ENCODE measurements at regions not wholly inside any gene's neighbourhood (a gene's known extent, or its start where the extent isn't known, plus 50 kb on each side); places are given as distances from the start of the nearest gene placed in this dataset.

DNA sequence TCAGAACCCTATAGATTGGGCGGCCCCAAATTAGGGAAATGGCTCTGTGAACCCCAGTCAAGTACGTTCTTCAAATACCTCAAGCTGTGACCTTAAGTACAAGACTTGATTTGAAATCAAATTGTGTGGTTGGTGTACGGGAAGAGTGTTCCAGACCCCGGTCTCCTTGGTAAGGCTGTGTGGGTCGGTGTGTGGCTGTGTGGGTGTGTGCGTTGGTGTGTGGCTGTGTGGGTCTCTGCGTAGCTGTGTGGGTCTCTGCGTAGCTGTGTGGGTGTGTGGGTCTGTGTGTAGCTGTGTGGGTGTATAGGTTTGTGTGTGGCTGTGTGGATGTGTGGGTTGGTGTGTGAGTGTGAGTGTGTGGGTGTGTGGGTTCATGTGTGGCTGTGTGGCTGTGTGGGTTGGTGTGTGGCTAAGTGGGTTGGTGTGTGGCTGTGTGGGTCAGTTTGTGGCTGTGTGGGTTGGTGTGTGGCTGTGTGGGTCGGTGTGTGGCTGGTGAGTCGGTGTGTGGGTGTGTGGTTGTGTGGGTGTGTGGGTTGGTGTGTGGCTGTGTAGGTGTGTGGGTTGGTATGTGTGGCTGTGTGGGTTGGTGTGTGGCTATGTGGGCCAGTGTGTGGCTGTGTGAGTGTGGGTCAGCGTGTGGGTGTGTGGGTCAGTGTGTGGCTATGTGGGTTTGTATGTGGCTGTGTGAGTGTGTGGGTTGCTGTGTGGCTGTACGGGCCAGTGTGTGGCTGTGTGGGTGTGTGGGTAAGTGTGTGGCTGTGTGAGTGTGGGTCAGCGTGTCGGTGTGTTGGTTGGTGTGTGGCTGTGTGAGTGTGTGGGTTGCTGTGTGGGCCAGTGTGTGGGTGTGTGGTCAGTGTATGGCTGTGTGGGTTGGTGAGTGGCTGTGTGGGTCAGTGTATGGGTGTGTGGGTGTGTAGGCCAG, 238.7 kb upstream of the ZFHX3 start:
- DNase-seq: no peak

DNA sequence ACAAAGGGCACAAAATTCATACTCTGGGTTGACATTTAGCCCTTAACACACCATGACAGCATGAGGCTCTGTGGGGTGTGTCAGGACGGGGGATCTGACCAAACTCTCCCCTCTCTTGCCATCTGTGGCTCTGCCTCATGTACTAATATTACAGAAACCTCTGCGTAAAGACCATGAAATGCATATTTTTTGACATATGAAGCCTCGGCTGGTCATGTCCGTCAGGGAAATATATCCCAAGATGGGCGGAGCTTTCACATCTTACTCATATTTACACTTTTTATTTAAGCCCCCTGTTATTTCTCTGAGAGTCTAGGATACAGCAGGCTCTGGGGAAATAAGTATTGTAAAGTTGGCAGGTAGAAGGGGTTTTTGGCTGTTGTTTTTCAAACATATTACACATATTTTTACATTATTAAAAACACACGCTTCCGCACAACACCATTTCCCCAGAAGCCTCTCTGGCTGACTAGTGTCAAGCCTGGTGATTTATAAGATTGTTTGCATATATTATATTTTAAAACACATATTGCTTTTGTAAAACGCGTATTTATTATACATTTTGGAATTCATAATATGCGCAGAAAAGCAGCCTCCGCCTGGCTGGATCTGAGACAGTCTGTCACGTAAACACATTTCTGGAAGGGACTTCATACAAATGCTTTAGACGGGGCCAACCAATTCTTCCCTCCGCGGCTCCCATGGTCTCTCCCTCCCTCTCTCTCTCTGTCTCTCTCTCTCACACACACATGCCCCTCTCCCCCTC, 237.7 kb upstream of the ZFHX3 start:
- DNase-seq: no peak

DNA sequence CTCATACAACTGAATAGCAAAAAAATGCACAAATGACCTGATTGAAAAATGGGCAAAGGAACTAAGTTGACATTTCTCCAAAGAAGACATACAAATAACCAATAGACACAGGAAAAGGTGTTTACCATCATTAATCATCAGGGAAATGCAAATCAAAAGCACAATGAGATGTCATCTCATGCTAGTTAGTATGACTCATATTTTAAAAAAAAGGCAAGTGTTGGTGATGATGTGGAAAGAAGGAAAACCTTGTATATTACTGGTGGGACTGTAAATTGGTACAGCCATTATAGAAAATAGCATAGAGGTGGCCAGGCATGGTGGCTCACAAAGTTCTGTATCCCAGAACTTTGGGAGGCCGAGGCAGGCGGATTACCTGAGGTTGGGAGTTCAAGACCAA, 232.5 kb upstream of the ZFHX3 start:
- DNase-seq: no peak

DNA sequence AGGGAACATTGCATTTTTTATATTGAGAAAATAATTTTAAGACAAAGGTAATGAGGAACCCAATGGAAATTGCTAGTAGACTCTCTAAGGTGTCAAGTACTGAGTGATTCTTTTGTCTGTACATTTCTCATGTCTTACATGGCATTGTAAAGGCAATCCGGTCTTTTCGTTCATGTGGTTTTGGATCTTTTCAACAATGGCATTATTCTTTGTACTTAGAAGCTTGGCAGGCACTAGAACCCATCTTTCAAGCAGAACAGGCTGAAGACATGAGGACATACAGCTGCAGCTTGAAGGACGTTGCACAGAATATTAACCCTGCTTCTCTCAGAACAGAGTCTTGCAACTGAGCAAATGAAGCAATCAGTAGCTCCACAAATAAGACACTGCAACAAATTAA, 231.5 kb upstream of the ZFHX3 start:
- DNase-seq: no peak

DNA sequence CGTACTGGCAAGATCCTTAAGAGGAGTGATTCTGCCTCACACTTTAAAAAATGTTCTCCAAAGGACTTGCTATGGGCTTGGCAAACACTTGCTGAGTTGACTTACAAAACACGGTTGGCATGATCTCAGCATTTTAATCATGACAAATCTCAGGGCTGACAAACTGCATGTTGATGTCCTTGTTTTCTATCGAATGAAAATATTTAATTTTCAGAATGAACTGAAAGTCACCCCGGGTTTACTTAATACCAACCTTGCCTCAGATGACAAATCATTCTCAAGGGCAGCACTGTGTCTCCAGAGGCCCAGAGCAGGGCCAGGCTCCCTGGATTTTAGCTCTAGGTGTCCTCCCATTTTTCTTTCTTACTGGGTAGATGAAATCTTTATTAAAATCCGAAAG, 229.1 kb upstream of the ZFHX3 start:
- no peak for DNase-seq

DNA sequence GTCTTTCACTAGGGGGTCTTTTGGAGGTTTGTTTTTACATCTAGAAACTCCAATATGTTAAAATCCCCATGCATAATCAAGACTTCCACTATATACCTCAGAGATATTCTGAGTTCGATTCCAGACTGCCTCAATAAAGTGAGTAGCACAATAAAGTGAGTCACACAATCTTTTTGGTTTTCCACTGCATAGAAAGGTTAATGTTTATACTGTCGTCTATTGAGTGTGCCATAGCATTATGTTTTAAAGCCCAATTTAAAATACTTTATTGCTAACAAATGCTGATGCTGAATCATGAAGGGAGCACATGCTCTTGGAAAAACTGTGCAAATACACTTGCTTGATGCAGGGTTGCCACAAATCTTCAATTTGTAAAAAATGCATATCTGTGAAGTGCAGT, 227.5 kb upstream of the ZFHX3 start:
- DNase-seq: no peak

DNA sequence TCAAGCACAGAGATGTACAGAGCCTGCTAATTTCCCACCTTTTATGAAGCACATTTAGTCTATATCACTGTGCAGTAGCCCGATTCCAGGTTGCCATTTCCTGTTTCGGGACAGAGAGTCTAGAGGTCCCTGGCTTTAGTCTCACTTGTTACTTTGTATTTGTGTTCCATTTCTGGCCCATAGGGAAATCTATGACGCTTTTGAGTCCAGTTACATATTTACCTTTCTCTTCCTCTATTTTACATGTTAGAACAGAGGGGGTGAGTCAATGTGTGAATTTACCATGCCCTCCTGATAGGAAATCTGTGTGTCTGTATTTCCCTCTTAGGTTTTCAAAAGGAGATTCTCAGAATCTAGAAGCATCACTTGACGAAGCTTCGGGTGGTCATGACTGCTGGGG, 227.1 kb upstream of the ZFHX3 start:
- no peak for DNase-seq

DNA sequence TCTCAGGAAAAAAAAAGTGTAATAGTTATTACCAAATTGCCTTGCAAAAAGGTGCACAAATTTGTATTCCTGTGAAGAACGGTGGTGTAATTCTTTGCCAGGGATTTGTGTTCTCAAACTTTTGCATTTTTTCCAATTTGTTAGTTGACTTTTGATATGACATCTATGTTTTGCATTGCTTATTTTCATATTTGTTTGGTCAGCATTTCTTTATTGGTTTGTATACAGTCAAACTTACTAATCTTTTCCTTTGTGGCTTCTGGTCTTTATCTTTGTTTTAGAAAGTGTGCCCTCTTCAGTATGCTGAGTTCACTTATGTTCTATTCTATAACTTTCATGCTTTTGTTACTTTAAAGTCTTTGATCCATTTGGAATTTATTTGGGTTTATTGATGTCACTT, 226.2 kb upstream of the ZFHX3 start:
- no peak for DNase-seq

DNA sequence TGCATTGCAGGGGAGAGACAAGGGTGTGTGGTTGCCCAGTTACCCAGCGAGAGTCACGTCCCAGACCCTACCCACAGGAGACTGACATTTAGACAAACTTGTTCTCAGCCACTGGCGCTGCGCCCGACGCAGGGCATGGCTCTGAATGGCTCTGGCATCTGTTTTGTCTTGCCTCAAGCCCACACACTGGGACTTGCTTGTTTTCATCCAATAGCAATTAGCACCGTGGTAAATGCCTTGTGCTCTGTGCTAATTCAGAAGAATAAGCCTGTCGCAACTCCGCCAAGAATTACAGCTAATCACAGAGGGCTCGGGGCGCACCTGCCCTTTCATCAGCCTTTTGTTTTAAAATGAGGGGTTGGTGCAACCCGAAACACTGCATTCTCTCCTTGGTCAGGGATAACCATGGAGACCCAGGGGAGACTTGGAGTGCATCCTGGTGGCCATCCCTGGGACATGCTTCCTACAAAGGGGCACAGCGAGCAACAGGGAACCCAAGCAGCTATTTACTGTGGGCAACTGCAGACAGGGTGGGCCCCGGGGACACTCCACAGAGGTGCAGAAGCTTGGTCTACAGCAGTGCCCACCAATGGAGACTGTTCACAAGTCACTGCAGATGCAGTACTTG, 220.6 kb upstream of the ZFHX3 start:
- DNase-seq: no peak

DNA sequence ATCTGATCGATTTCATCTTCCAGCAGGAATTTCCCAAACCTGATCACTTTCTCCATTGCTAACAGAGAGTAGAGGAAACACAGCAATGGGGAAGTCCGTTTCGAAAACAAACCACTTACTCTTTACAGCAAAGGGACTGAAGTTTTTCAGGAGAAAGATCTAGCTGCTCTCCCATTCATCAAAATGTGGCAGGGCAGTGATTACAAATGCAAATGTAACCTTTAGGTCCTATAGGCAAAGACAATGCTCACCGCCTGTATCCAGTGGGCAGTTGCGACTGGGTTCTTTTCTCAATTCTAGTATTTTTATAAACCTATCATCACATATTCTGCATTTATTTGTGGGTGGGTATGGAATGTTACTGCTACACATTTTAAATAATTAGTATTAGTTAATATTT, 218.0 kb upstream of the ZFHX3 start:
- no peak for DNase-seq

DNA sequence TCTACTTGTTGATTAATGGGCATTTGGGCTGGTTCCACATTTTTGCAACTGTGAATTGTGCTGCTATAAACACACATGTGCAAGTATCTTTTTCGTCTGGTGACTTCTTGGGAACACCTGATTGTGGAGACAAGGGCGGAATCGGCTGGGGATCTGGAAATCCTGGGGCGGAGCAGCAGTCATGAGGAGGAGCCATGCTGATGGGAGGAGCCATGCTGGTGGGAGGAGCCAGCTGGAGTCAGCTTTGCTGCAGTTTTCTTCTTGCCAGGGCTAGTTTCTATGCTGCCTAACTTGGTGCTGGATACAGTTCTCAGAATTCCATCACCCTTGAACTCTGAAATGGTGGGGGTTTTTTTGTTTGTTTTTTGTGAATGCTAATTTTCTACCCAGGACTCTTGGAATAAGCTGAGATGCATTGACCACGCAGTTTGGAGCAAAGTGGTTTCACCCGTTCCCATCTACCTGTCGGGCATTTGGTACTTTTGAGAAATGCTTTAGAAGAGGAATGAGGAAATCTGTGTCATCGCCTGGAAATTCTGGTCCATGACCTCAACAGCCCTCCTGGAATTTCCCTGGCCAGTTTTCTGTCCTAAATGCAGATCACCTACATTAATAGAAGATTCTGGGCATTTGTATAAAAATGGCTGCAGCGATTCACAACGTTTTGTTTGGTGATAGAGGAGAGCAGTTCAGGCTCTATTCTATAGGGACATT, 217.4 kb upstream of the ZFHX3 start:
- DNase-seq: no peak

DNA sequence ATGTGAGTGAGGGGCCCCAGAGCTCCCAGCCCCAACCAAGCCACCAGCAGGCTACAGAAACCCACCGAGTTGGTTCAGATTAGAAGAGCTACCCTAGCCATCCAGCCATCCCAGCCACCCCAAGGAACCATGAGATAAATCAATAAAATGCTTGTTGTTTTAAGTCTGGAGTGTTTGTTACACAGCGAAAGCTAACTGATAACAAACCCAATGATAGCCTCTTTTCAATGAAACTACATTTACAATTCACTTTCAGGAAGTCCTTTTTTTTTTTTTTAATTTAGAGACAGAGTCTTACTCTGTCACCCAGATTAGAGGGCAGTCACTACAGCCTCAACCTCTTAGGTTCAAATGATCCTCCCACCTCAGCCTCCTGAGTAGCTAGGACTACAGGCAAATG, 215.0 kb upstream of the ZFHX3 start:
- no peak for DNase-seq

DNA sequence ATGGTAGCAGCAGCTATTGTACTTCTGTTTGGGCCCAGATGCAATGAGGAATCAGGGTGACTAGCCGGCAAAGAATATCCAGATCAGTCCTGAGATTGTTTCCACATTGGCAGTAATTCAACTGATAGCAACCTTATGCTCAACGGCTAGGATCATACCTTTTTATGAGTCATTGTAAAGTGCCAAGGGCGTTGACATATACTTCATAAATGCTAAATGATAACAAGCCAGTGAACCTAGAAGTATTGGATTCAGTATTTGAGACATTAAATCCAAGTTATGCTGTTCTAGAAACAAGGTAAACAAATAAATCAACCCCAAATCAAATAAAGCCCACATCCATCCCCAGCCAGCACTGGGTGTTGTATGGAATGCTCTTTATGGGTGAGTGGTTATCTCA, 207.1 kb upstream of the ZFHX3 start:
- DNase-seq: no peak

DNA sequence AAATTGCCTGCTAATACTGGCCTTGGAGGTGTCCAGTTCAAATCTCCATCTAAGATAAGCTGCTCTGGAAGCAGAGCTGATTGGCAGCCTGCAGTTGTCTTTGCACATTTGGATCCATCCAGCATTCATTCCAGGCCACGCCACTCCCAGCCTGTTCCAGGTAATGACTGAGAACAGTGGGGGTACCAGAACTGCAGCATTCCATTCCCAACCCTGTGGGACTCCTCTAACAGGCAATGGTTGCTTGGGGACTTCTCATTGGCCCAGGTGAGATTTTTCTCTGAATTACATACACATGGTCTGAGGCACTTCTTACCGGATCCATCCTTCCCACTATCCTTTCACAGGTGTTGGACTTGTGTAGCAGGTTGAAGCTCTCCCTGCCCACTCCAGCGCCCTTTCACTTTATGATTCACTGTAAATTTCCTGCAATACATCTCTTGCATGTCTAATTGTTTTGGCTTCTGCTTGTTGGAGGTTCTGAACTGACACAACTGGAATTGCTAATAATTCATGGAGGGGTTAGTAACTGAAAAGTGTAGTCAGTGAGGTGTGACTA, 206.1 kb upstream of the ZFHX3 start:
- DNase-seq: no peak

DNA sequence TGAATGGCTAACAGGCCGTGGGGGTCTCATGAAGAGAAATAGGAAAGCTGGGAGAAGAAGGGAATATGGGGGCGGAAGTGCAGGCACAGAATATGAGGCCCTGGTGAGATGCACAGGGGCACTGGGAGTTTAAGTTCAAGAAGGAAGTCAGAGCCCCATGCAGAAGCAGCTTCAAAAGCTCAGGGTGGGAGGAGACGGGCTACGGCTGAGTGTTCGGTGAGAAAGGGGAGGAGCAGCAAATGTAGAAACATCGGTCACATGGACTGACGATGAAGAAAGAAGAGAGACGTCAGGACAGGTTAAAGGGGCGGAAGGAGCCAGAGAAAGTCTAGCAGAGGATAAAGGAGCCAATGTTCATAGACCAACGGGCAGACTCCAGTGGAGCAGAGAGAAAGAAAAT, 204.5 kb upstream of the ZFHX3 start:
- DNase-seq: no peak

DNA sequence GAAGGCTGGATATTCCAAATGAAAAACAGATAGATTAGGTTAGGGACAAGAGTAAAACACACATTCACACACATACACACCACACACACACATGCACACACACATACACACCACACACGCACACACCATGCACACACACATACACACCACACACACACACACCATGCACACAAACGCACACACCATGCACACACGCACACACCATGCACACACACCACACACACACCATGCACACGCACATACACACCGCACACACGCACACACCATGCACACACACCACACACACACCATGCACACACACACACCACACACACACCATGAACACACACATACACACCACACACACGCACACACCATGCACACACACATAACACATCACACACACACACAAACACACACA, 203.7 kb upstream of the ZFHX3 start:
- no peak for DNase-seq

DNA sequence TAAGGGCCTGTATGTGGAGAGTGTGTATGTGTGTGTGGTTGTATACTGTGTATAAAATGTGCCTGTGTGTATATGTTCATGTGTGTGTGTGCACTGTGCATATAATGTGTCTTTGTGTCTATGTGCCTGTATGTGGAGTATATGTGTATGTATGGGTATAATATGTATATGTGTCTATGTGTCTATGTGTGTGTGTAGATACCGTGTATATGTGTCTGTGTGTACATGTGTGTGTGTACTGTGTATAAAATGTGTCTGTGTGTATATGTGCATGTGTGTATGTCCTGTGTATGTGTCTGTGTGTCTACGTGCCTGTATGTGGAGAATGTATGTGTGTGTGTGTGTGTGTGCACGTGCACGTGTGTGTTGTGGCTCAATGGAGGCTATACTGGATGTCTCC, 200.4 kb upstream of the ZFHX3 start:
- no peak for DNase-seq

DNA sequence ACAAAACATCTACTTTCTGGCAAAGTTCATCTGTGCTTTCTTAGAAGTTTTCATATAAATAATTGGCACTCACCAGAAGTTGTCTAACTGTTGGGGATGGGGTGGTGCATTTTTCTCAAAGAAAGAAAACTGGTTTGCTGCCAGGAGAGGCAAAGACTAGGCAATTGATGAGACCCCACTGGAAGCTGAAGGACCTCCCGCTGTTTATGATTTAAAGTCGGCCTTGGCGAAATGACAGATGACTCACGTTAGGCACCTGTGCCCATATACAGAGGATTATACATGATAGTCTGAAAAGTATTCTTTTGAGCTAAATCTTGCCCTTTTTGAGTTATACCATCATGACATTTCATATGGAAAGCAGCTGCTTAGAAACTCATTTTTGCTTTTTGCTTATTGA, 193.0 kb upstream of the ZFHX3 start:
- DNase-seq: no peak

DNA sequence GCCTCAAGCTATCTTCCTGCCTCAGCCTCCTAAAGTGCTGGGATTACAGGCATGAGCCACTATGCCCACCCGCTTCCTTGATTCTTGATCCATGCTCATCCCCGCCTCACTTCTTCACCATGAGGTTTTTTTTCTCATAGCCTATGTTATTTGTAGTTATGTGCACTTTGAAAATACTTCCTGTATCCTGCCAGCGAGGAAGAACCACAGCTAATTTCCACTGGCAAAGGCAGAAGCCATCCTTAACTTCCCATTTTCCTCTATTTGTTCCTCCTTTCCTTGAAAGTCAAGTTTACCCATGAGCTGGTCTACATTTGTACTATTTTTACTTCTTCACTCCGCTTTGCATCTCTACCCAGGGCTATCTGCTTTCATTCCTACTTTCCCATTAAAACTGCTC, 189.7 kb upstream of the ZFHX3 start:
- no peak for DNase-seq

DNA sequence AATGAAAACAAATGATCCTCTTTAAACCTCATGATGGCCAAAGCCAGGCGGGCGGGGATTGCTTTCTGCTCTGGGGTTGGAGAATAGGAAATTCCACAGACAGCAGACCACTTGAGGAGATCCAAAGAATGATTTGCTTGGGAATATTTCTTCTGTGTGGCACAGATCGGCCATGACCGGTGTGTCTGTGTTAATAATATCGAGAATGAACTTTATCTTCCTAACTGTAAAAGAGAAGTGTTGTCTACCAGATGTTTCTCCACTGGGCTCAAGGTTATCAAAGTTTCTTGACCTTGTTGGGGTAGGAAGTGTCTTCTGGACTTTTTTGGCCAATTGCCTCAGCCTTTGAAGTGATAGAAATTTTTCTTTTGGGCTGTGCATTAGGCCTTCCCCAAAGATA, 186.6 kb upstream of the ZFHX3 start:
- DNase-seq: no peak

DNA sequence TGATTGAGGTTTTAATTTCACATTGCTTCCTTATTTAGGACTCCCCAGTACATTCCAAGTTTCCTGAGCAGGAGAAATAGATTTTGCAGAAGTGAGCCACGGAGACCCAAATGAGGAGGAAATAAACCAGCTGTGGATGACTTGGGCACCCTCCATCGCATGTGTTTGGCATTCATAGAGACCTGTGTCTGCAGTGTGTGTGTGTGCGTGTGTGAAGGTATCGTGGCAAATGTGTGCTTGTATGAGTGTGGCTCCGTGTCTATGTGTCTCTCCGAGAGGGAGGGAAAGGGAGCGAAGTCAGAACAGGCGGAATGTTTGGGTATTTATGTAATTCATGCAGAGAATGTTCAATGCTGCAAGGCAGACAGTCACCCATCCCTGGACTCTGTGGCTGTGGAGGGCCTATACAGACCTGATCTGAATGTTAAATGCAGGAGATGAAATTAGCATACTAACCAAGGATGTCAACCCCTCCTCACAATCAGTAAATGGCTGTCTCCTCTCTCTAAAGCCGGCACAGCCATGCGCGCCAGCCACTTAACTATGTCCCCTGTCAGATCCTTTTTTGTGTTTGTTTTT, 186.0 kb upstream of the ZFHX3 start:
- DNase-seq: no peak

DNA sequence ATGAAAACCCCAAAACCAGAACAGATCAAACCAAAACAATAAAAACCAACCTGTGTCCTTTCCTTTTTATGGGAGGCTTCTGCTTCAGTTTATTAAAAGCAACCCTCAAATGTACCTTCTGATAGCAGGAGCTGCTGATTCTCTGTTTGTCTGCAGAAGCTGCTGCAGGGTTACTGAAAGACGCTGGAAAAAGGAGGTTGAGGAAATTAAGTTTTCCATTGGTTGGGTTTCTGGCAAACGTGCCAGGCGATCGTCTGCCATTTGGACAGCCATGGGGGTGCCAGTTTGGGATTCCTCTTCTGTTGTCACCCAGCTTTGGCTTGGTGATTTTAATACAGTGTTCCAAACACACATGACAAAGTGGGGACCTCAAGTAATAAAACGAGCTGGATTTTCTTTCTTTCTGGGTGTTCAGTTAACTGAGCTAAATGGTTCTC, 185.4 kb upstream of the ZFHX3 start:
- no peak for DNase-seq
